K562 (cell line): ENCODE measurements at regions not wholly inside any gene's neighbourhood (a gene's known extent, or its start where the extent isn't known, plus 50 kb on each side); places are given as distances from the start of the nearest gene placed in this dataset.

Source experiments
- CHD4 ChIP-seq: fragments of 200-600 bp; sonication (generic); IDR thresholded peaks from 3 replicates; pipeline ENCODE4 v1.6.1; 2012; ENCODE audit warnings: low read depth, mild to moderate bottlenecking, mixed read lengths, low read length, inconsistent platforms; ENCODE audit not compliant: insufficient read depth, insufficient replicate concordance, poor library complexity, severe bottlenecking
- CTCF ChIP-seq, 3 experiments: IDR thresholded peaks in 2 of 3; conservative IDR thresholded peaks in 1 of 3; 2 replicates each; pipeline ENCODE4 v1.5.1; 2011 to 2012; ENCODE audit warnings: low read length in 3 of 3, mild to moderate bottlenecking in 3 of 3, control low read depth in 2 of 3, improper control_type of control experiment in 1 of 3, inconsistent platforms in 1 of 3, low read depth in 1 of 3, mixed read lengths in 1 of 3, moderate library complexity in 1 of 3; ENCODE audit not compliant: insufficient read depth in 2 of 3
- EZH2 ChIP-seq: IDR thresholded peaks from 2 replicates; pipeline ENCODE4 v1.6.1; 2012; ENCODE audit warnings: low read depth, mild to moderate bottlenecking, inconsistent platforms, low read length, borderline replicate concordance
- NFE2L1 ChIP-seq: fragments of 450-650 bp; IDR thresholded peaks from 2 replicates; pipeline ENCODE4 v1.6.1; 2016; ENCODE audit warnings: missing genetic modification characterization, low read depth, mild to moderate bottlenecking, missing compliant biosample characterization, moderate library complexity, borderline replicate concordance
- POLR2A ChIP-seq: fragments of 450-650 bp; conservative IDR thresholded peaks from 2 replicates; pipeline ENCODE4 v1.6.1; 2016

GRCh38 chr7:55279080-55279845 is 85.9 kb upstream of the LANCL2 start:
- TF ChIP-seq CTCF (IDR thresholded peaks at IDR 0.05 in 2 of 3, conservative IDR thresholded peaks at IDR 0.05 in 1 of 3; ENCODE audit: insufficient read depth in 2 of 3, low read depth in 1 of 3, low read length in 3 of 3) (no peak), POLR2A (no peak), CHD4 (no peak), EZH2 (no peak), NFE2L1 (tag) (no peak)
